ENCODE measurements at regions not wholly inside any gene's neighbourhood (a gene's known extent, or its start where the extent isn't known, plus 50 kb on each side); places are given as distances from the start of the nearest gene placed in this dataset.

DNA sequence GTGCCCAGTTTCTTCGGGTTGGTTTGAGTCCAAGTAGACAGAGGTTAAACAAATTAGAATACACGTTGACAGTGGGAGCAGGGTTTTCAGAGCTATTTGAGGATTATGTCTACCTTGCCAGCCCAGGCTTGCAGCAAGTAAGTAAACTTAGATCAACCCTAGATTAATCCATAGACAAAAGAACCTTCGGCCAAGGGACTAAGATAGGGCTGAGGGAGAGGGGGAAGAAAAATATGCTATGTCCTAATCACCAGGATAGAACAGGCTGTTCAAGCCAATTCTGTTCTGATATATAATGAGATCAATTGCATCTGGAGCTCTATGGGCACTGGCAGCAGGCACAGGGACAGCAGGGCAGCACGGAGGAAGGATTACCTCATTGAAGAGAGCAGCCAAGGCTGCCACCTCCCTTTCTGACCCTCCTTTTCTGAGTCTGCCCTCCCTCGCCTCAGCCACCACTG is 377.7 kb downstream of the PIK3R1 start:
- no peak for ATAC-seq
- no peak for TF ChIP-seq ISL1 (CRISPR knock-in tag; IDR thresholded peaks at IDR 0.05)
- TF ChIP-seq BACH2 (CRISPR knock-in tag; IDR thresholded peaks at IDR 0.05; ENCODE audit: borderline replicate concordance): no peak
- TF ChIP-seq, protein P1, sequence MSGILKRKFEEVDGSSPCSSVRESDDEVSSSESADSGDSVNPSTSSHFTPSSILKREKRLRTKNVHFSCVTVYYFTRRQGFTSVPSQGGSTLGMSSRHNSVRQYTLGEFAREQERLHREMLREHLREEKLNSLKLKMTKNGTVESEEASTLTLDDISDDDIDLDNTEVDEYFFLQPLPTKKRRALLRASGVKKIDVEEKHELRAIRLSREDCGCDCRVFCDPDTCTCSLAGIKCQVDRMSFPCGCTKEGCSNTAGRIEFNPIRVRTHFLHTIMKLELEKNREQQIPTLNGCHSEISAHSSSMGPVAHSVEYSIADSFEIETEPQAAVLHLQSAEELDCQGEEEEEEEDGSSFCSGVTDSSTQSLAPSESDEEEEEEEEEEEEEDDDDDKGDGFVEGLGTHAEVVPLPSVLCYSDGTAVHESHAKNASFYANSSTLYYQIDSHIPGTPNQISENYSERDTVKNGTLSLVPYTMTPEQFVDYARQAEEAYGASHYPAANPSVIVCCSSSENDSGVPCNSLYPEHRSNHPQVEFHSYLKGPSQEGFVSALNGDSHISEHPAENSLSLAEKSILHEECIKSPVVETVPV (CRISPR knock-in tag; IDR thresholded peaks at IDR 0.05): no peak
- TF ChIP-seq ZC3H10 (CRISPR knock-in tag; IDR thresholded peaks at IDR 0.05): no peak
- no peak for TF ChIP-seq SNAI2 (CRISPR knock-in tag; IDR thresholded peaks at IDR 0.05)
- no peak for TF ChIP-seq OSR1 (CRISPR knock-in tag; IDR thresholded peaks at IDR 0.05)
- no peak for TF ChIP-seq GLIS3 (CRISPR knock-in tag; IDR thresholded peaks at IDR 0.05)

DNA sequence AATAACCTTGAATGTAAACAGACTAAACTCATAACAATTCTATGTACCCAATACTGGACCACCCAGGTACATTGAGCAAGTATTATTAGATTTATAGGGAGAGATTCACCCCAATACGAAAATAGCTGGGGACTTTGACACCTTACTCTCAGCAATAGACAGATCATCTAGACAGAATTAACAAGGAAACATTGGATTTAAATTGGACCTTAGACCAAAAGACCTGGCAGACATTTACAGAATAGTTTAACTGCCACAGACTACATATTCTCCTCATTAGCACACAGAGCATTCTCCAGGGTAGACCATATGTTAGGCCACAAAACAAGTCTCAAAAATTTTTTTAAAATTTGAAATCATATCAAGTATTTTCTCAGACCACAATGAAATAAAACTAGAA is 397.4 kb downstream of the PIK3R1 start:
- no peak for TF ChIP-seq ZFP3 (CRISPR knock-in tag; IDR thresholded peaks at IDR 0.05)
- ATAC-seq: no peak

DNA sequence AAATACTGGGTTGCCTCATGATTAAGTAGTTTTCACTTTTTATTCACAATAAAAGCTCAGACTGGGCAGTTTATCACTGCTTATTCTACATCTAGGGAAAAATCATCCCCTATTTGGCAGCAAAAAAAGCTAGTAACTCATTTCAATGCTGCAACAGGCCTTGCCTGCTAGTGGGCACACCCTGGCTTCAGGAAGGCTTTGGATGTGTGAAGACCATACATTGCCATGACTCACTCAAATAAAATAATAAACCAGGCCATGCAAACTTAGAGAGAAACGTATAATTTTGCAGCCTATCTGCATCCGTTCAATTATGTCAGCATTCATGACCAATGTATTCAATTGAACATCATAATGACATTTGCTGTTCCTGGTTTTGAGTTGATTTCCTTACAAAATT is 402.9 kb downstream of the PIK3R1 start:
- ATAC-seq: no peak

More for the DNA sequence above, 402.9 kb downstream of the PIK3R1 start:
- TF ChIP-seq, protein P2, sequence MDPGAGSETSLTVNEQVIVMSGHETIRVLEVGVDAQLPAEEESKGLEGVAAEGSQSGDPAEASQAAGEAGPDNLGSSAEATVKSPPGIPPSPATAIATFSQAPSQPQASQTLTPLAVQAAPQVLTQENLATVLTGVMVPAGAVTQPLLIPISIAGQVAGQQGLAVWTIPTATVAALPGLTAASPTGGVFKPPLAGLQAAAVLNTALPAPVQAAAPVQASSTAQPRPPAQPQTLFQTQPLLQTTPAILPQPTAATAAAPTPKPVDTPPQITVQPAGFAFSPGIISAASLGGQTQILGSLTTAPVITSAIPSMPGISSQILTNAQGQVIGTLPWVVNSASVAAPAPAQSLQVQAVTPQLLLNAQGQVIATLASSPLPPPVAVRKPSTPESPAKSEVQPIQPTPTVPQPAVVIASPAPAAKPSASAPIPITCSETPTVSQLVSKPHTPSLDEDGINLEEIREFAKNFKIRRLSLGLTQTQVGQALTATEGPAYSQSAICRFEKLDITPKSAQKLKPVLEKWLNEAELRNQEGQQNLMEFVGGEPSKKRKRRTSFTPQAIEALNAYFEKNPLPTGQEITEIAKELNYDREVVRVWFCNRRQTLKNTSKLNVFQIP (CRISPR knock-in tag; IDR thresholded peaks at IDR 0.05; ENCODE audit: borderline replicate concordance, low read depth): no peak
- TF ChIP-seq ARNTL (CRISPR knock-in tag; IDR thresholded peaks at IDR 0.05; ENCODE audit: borderline replicate concordance, low read depth): no peak
- TF ChIP-seq, protein P3, sequence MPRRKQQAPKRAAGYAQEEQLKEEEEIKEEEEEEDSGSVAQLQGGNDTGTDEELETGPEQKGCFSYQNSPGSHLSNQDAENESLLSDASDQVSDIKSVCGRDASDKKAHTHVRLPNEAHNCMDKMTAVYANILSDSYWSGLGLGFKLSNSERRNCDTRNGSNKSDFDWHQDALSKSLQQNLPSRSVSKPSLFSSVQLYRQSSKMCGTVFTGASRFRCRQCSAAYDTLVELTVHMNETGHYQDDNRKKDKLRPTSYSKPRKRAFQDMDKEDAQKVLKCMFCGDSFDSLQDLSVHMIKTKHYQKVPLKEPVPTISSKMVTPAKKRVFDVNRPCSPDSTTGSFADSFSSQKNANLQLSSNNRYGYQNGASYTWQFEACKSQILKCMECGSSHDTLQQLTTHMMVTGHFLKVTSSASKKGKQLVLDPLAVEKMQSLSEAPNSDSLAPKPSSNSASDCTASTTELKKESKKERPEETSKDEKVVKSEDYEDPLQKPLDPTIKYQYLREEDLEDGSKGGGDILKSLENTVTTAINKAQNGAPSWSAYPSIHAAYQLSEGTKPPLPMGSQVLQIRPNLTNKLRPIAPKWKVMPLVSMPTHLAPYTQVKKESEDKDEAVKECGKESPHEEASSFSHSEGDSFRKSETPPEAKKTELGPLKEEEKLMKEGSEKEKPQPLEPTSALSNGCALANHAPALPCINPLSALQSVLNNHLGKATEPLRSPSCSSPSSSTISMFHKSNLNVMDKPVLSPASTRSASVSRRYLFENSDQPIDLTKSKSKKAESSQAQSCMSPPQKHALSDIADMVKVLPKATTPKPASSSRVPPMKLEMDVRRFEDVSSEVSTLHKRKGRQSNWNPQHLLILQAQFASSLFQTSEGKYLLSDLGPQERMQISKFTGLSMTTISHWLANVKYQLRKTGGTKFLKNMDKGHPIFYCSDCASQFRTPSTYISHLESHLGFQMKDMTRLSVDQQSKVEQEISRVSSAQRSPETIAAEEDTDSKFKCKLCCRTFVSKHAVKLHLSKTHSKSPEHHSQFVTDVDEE (CRISPR knock-in tag; IDR thresholded peaks at IDR 0.05): no peak
- TF ChIP-seq TCF4 (CRISPR knock-in tag; IDR thresholded peaks at IDR 0.05; ENCODE audit: borderline replicate concordance): no peak
- TF ChIP-seq ESRRG (CRISPR knock-in tag; IDR thresholded peaks at IDR 0.05): no peak
- no peak for TF ChIP-seq BACH2 (CRISPR knock-in tag; IDR thresholded peaks at IDR 0.05; ENCODE audit: borderline replicate concordance)
- no peak for TF ChIP-seq OSR1 (CRISPR knock-in tag; IDR thresholded peaks at IDR 0.05)
- TF ChIP-seq, protein P1 (CRISPR knock-in tag; IDR thresholded peaks at IDR 0.05): no peak
- no peak for TF ChIP-seq ZNF565 (CRISPR knock-in tag; conservative IDR thresholded peaks at IDR 0.05; ENCODE audit: low read depth)
- TF ChIP-seq ZNF70 (CRISPR knock-in tag; IDR thresholded peaks at IDR 0.05): no peak
- TF ChIP-seq ZFP30 (CRISPR knock-in tag; IDR thresholded peaks at IDR 0.05): no peak
- TF ChIP-seq ZFP3 (CRISPR knock-in tag; IDR thresholded peaks at IDR 0.05): no peak
- no peak for TF ChIP-seq PATZ1 (CRISPR knock-in tag; IDR thresholded peaks at IDR 0.05; ENCODE audit: borderline replicate concordance)

Data from SK-N-SH treated with all-trans-retinoic acid at 6 μM for 48 hours (cell line).